ENCODE measurements at regions not wholly inside any gene's neighbourhood (a gene's known extent, or its start where the extent isn't known, plus 50 kb on each side); places are given as distances from the start of the nearest gene placed in this dataset.

GRCh38 chr5:6909901-6910300 lies 196.7 kb downstream of the TENT4A start:
- in situ Hi-C loops (cut with MboI; ENCODE audit: low sequenced_read_pairs) (no loop called here), dilution Hi-C loops (cut with HindIII; ENCODE audit: low sequenced_read_pairs, unreplicated experiment) (no loop called here), intact Hi-C loops (cut with micrococcal nuclease) (no loop called here)
- Histone ChIP-seq H3K4ac (ENCODE audit: low read depth, low read length) (no peak overlapping the region), H2AK5ac (ENCODE audit: low read depth, low read length) (no peak overlapping the region), H2BK15ac (ENCODE audit: low read depth, low read length) (no peak overlapping the region), H3K56ac (ENCODE audit: extremely low read depth, insufficient read depth, low read length) (no peak overlapping the region), H3K9ac (ENCODE audit: low read depth, low read length) (no peak overlapping the region), H3K27ac (ENCODE audit: insufficient read depth, low read length) (no peak overlapping the region), H3K4me1 (ENCODE audit: control insufficient read depth, insufficient read depth, low read length) (no peaks in the 10 kb centered on the region), H2BK20ac (ENCODE audit: low read depth, low read length) (no peak overlapping the region), H3K36me3 (ENCODE audit: control insufficient read depth, insufficient read depth, low read length) (no peaks in the 10 kb centered on the region), H2AFZ (replicated peaks; ENCODE audit: low read length, poor library complexity) (no peak overlapping the region), H3K4me2 (ENCODE audit: low read depth, low read length) (no peak overlapping the region), H3K23ac (ENCODE audit: low read depth, low read length) (no peak overlapping the region), H3K14ac (replicated peaks; ENCODE audit: low read depth, low read length) (no peak overlapping the region), H4K5ac (ENCODE audit: low read depth, low read length) (no peak overlapping the region), H4K8ac (ENCODE audit: low read depth in 2 of 2, low read length in 2 of 2) (no peak overlapping the region), H2BK5ac (ENCODE audit: low read depth, low read length, poor library complexity, severe bottlenecking) (no peak overlapping the region), H3K18ac (ENCODE audit: low read depth, low read length) (no peak overlapping the region), H3K79me1 (ENCODE audit: low read depth in 1 of 2, low read length in 2 of 2) (no peaks in the 10 kb centered on the region), H3K9me1 (ENCODE audit: insufficient read depth, low read length) (no peaks in the 10 kb centered on the region), H4K20me1 (ENCODE audit: insufficient read depth, low read length) (no peaks in the 10 kb centered on the region), H2BK120ac (ENCODE audit: low read depth, low read length) (no peak overlapping the region), H4K91ac (ENCODE audit: insufficient read depth, low read depth, low read length) (no peak overlapping the region), H3K9me3 (ENCODE audit: control insufficient read depth, insufficient read depth, low read length) (peaks cover 31% of the 10 kb centered on the region), H2AK9ac (replicated peaks; ENCODE audit: low read depth, low read length, poor library complexity) (no peak overlapping the region), H3K27me3 (ENCODE audit: control insufficient read depth, insufficient read depth, low read length) (no peaks in the 10 kb centered on the region), H3K4me3 (ENCODE audit: insufficient read depth, low read depth, low read length) (no peak overlapping the region)
- POLR2A ChIA-PET (ENCODE audit: unreplicated experiment): no interaction called here
- WGBS, 2 experiments (ENCODE audit: extremely low coverage in 2 of 2, insufficient read length in 1 of 2): no CpG with 5 or more reads among the region's 4 CpGs
- no peak for ATAC-seq (ENCODE audit: low read depth)
- TF ChIP-seq MAZ (IDR thresholded peaks at IDR 0.05; ENCODE audit: borderline replicate concordance, low read depth, low read length): no peak
- TF ChIP-seq CTCF (conservative IDR thresholded peaks at IDR 0.05; ENCODE audit: low read depth, low read length): no peak
- TF ChIP-seq RFX5 (IDR thresholded peaks at IDR 0.05; ENCODE audit: low read depth, low read length): no peak
- TF ChIP-seq RAD21 (IDR thresholded peaks at IDR 0.05; ENCODE audit: low read length): no peak
- TF ChIP-seq FOS (IDR thresholded peaks at IDR 0.05; ENCODE audit: low read depth, low read length): no peak
- no peak for TF ChIP-seq MXI1 (IDR thresholded peaks at IDR 0.05; ENCODE audit: borderline replicate concordance, low read depth, low read length)
- no peak for TF ChIP-seq ELK1 (IDR thresholded peaks at IDR 0.05; ENCODE audit: borderline replicate concordance, low read depth, low read length)
- TF ChIP-seq MAFK (IDR thresholded peaks at IDR 0.05; ENCODE audit: low read depth, low read length): no peak
- no peak for TF ChIP-seq RCOR1 (IDR thresholded peaks at IDR 0.05; ENCODE audit: insufficient replicate concordance, low read length)
- no peak for TF ChIP-seq SMC3 (IDR thresholded peaks at IDR 0.05; ENCODE audit: low read depth, low read length)
- TF ChIP-seq CEBPB (IDR thresholded peaks at IDR 0.05; ENCODE audit: low read depth, low read length): no peak
- no peak for TF ChIP-seq USF2 (IDR thresholded peaks at IDR 0.05; ENCODE audit: low read depth, low read length)
- DNase-seq: no peak
- CTCF ChIA-PET: no interaction called here
- BruUV-seq (replicated peaks): no TSS peak

Data from IMR-90 (cell line).